ENCODE measurements at regions not wholly inside any gene's neighbourhood (a gene's known extent, or its start where the extent isn't known, plus 50 kb on each side); places are given as distances from the start of the nearest gene placed in this dataset.

- intact Hi-C loops (cut with micrococcal nuclease; ENCODE audit: unreplicated experiment): no loop called here
- Mint-ChIP-seq H3K27ac (ENCODE audit: unreplicated experiment) (no peak overlapping the region), H3K9me3 (ENCODE audit: unreplicated experiment) (no peaks in the 10 kb centered on the region), H3K36me3 (ENCODE audit: insufficient read depth, unreplicated experiment) (no peaks in the 10 kb centered on the region), H3K27me3 (ENCODE audit: insufficient read depth, unreplicated experiment) (peaks cover 2% of the 10 kb centered on the region), H3K4me1 (ENCODE audit: low read depth, unreplicated experiment) (no peaks in the 10 kb centered on the region), H3K4me3 (ENCODE audit: unreplicated experiment) (no peak overlapping the region)
- POLR2A ChIA-PET: no interaction called here
- no peak for DNase-seq
- H3K27me3 ChIP-seq (replicated peaks; ENCODE audit: control insufficient read depth, insufficient read depth, low read length): no peaks in the 10 kb centered on the region
- no peaks in the 10 kb centered on the region; the same call in 1 of the 2 replicates for H3K9me3 ChIP-seq
- no TSS peak for BruUV-seq (replicated peaks)
- no peaks in the 10 kb centered on the region for H3K4me1 ChIP-seq
- no peaks in the 10 kb centered on the region for H3K36me3 ChIP-seq (ENCODE audit: control insufficient read depth, insufficient read depth, low read length)
- CTCF ChIA-PET: no interaction called here
- H3K4me3 ChIP-seq (ENCODE audit: low read depth, low read length): no peak overlapping the region
- TF ChIP-seq CTCF (IDR thresholded peaks at IDR 0.05; ENCODE audit: insufficient read depth in 1 of 2, low read depth in 1 of 2, low read length in 1 of 2, severe bottlenecking in 1 of 2, unreplicated experiment in 1 of 2): no peak
Observed at GRCh38 chr7:136412952-136413351, 435.8 kb upstream of the MTPN start.

- Mint-ChIP-seq H3K4me3 (ENCODE audit: unreplicated experiment) (peak overlapping the region; percentile 65), H3K36me3 (ENCODE audit: insufficient read depth, unreplicated experiment) (no peaks in the 10 kb centered on the region), H3K9me3 (ENCODE audit: unreplicated experiment) (no peaks in the 10 kb centered on the region), H3K27me3 (ENCODE audit: insufficient read depth, unreplicated experiment) (peaks cover under 1% of the 10 kb centered on the region), H3K27ac (ENCODE audit: unreplicated experiment) (no peak overlapping the region), H3K4me1 (ENCODE audit: low read depth, unreplicated experiment) (no peaks in the 10 kb centered on the region)
- ChIA-PET POLR2A (no interaction called here), CTCF (interaction anchor here (0.7 kb wide), 1 partner anchor 41 kb away, joined by 3 read pairs; no protein-coding TSS in a partner anchor)
- H3K4me3 ChIP-seq (ENCODE audit: low read depth, low read length): no peak overlapping the region
- BruUV-seq (replicated peaks): no TSS peak
- peak; percentile 36 to 59 for DNase-seq
- no peaks in the 10 kb centered on the region for H3K36me3 ChIP-seq (ENCODE audit: control insufficient read depth, insufficient read depth, low read length)
- intact Hi-C loops (cut with micrococcal nuclease; ENCODE audit: unreplicated experiment): loop anchor here (2.0 to 5.0 kb wide), 3 partner anchors 283 to 686 kb away; no protein-coding TSS in a partner anchor
- no peaks in the 10 kb centered on the region for H3K4me1 ChIP-seq
- no peaks in the 10 kb centered on the region for H3K27me3 ChIP-seq (replicated peaks; ENCODE audit: control insufficient read depth, insufficient read depth, low read length)
- TF ChIP-seq CTCF (IDR thresholded peaks at IDR 0.05; ENCODE audit: insufficient read depth in 1 of 2, low read depth in 1 of 2, low read length in 1 of 2, severe bottlenecking in 1 of 2, unreplicated experiment in 1 of 2): peak; percentile 72 to 81
- no peaks in the 10 kb centered on the region for H3K9me3 ChIP-seq
Observed at GRCh38 chr7:136405931-136406777, 429.0 kb upstream of the MTPN start.

GRCh38 chr7:136403591-136403990, 426.4 kb upstream of the MTPN start:
- no peaks in the 10 kb centered on the region for H3K9me3 ChIP-seq
- H3K36me3 ChIP-seq (ENCODE audit: control insufficient read depth, insufficient read depth, low read length): no peaks in the 10 kb centered on the region
- CTCF ChIA-PET: no interaction called here
- H3K27me3 Mint-ChIP-seq (ENCODE audit: insufficient read depth, unreplicated experiment): no peaks in the 10 kb centered on the region
- no peaks in the 10 kb centered on the region for H3K4me1 ChIP-seq
- intact Hi-C loops (cut with micrococcal nuclease; ENCODE audit: unreplicated experiment): no loop called here
- H3K9me3 Mint-ChIP-seq (ENCODE audit: unreplicated experiment): no peaks in the 10 kb centered on the region
- H3K27ac Mint-ChIP-seq (ENCODE audit: unreplicated experiment): no peak overlapping the region
- POLR2A ChIA-PET: no interaction called here
- no peaks in the 10 kb centered on the region for H3K4me1 Mint-ChIP-seq (ENCODE audit: low read depth, unreplicated experiment)
- H3K4me3 ChIP-seq (ENCODE audit: low read depth, low read length): no peak overlapping the region
- H3K4me3 Mint-ChIP-seq (ENCODE audit: unreplicated experiment): no peak overlapping the region
- BruUV-seq (replicated peaks): no TSS peak
- no peaks in the 10 kb centered on the region for H3K27me3 ChIP-seq (replicated peaks; ENCODE audit: control insufficient read depth, insufficient read depth, low read length)
- no peaks in the 10 kb centered on the region for H3K36me3 Mint-ChIP-seq (ENCODE audit: insufficient read depth, unreplicated experiment)
- TF ChIP-seq CTCF (IDR thresholded peaks at IDR 0.05; ENCODE audit: insufficient read depth in 1 of 2, low read depth in 1 of 2, low read length in 1 of 2, severe bottlenecking in 1 of 2, unreplicated experiment in 1 of 2): no peak
- DNase-seq: no peak
